Jurkat, Clone E6-1 (cell line): ENCODE measurements at regions not wholly inside any gene's neighbourhood (a gene's known extent, or its start where the extent isn't known, plus 50 kb on each side); places are given as distances from the start of the nearest gene placed in this dataset.
"Not testable (repeated sequence)": the region's sequence is repeated elsewhere in the genome, so short reads cannot be mapped to it uniquely, and the experiment has no call there.

Source experiments
- DNase-seq: peaks from one replicate; pipeline ENCODE4 v3.0.0-alpha.2; 2011; ENCODE audit warnings: low read depth, low spot score
- H3K4me3 ChIP-seq: 2 replicates; pipeline ENCODE4 v1.5.1; 2011; ENCODE audit warnings: mild to moderate bottlenecking, low read length, control low read depth, moderate library complexity

GRCh38 chr10:65125212-65125611 lies 1604.0 kb downstream of the REEP3 start:
- no peak for DNase-seq
- H3K4me3 ChIP-seq = no peak overlapping the region

GRCh38 chr10:65126288-65126687 lies 1605.1 kb downstream of the REEP3 start:
- no peak for DNase-seq
- H3K4me3 ChIP-seq = no peak overlapping the region

- H3K4me3 ChIP-seq = no peak overlapping the region
- no peak for DNase-seq
Measured at GRCh38 chr10:65128277-65128676, 1607.1 kb downstream of the REEP3 start.

GRCh38 chr10:65130162-65130758 lies 1609.1 kb downstream of the REEP3 start:
- no peak overlapping the region for H3K4me3 ChIP-seq
- DNase-seq = no peak

GRCh38 chr10:65133652-65134051 lies 1612.5 kb downstream of the REEP3 start:
- no peak for DNase-seq
- no peak overlapping the region for H3K4me3 ChIP-seq

GRCh38 chr10:65135508-65135907 lies 1614.3 kb downstream of the REEP3 start:
- no peak overlapping the region for H3K4me3 ChIP-seq
- no peak for DNase-seq

GRCh38 chr10:65142641-65143435 lies 1621.6 kb downstream of the REEP3 start:
- no peak for DNase-seq
- no peak overlapping the region for H3K4me3 ChIP-seq

- H3K4me3 ChIP-seq = no peak overlapping the region
- DNase-seq = no peak
Measured at GRCh38 chr10:65143723-65144122, 1622.5 kb downstream of the REEP3 start.

- no peak for DNase-seq
Measured at GRCh38 chr10:65149878-65150277, 1628.7 kb downstream of the REEP3 start.

GRCh38 chr10:65166272-65166671 lies 1645.1 kb downstream of the REEP3 start:
- no peak for DNase-seq
- H3K4me3 ChIP-seq = no peak overlapping the region

More at GRCh38 chr10:65149878-65150277, 1628.7 kb downstream of the REEP3 start:
- no peak overlapping the region for H3K4me3 ChIP-seq

GRCh38 chr10:65172249-65172648 lies 1651.0 kb downstream of the REEP3 start:
- DNase-seq = no peak
- H3K4me3 ChIP-seq = no peak overlapping the region

- DNase-seq = no peak
- H3K4me3 ChIP-seq = no peak overlapping the region
Measured at GRCh38 chr10:65176994-65177393, 1655.8 kb downstream of the REEP3 start.

GRCh38 chr10:65183236-65183635 lies 1662.0 kb downstream of the REEP3 start:
- H3K4me3 ChIP-seq = no peak overlapping the region
- no peak for DNase-seq

- DNase-seq, H3K4me3 ChIP-seq: not testable (repeated sequence)
Measured at GRCh38 chr10:65186668-65187067, 1665.5 kb downstream of the REEP3 start.

GRCh38 chr10:65194126-65194525 lies 1672.9 kb downstream of the REEP3 start:
- no peak for DNase-seq
- H3K4me3 ChIP-seq = no peak overlapping the region

GRCh38 chr10:65194555-65194954 lies 1673.4 kb downstream of the REEP3 start:
- no peak overlapping the region for H3K4me3 ChIP-seq
- no peak for DNase-seq

GRCh38 chr10:65196111-65196510 lies 1674.9 kb downstream of the REEP3 start:
- DNase-seq = no peak
- H3K4me3 ChIP-seq = no peak overlapping the region

- DNase-seq = no peak
- H3K4me3 ChIP-seq = no peak overlapping the region
Measured at GRCh38 chr10:65197935-65198334, 1676.7 kb downstream of the REEP3 start.

GRCh38 chr10:65201491-65201890 lies 1680.3 kb downstream of the REEP3 start:
- no peak overlapping the region for H3K4me3 ChIP-seq
- no peak for DNase-seq

GRCh38 chr10:65204999-65205398 lies 1683.8 kb downstream of the REEP3 start:
- DNase-seq = no peak
- H3K4me3 ChIP-seq = no peak overlapping the region

- no peak overlapping the region for H3K4me3 ChIP-seq
- DNase-seq = no peak
Measured at GRCh38 chr10:65213170-65213569, 1692.0 kb downstream of the REEP3 start.
